ENCODE measurements at regions not wholly inside any gene's neighbourhood (a gene's known extent, or its start where the extent isn't known, plus 50 kb on each side); places are given as distances from the start of the nearest gene placed in this dataset.

DNA sequence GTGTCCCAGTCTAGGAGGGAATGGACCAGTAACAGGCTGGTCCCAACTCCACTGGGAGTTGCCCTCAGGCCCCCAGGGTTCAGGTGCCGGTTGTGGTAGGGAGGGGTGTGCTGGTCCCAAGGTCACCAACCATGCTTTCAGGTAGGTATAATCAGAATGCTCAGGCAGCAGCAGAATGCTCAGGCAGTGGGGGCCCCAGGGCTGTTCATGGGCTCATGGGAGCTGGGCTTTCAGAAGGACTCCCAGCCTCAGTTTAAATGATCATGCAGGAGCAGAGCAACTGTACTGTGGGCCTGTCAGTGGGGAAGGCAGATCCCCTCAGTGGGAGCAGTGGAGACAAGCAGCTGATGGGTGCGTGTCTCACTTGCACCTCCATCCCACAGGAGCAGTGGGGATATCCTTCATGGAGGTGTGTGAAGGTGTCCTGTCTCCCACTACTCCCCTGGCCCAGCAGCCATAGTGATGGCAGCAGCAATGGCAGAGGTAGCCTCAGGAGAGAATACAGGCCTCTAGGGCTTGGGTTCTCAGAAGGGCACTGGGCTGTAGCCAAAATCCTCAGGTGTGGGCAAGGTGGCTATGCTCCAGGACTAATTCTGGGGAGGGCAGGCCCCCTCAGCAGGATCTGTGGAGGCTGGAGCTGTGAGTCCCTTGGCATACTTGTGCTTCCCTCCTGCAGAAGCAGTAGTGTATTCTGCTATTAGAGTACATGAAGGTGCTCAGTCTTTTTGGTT lies 917.3 kb upstream of the B3GALT2 start:
- TF ChIP-seq SIN3A (IDR thresholded peaks at IDR 0.05; ENCODE audit: borderline replicate concordance, insufficient read depth, low read length) (no peak), POLR2AphosphoS5 (IDR thresholded peaks at IDR 0.05; ENCODE audit: low read depth, low read length) (no peak)
